ENCODE measurements at regions not wholly inside any gene's neighbourhood (a gene's known extent, or its start where the extent isn't known, plus 50 kb on each side); places are given as distances from the start of the nearest gene placed in this dataset.

DNA sequence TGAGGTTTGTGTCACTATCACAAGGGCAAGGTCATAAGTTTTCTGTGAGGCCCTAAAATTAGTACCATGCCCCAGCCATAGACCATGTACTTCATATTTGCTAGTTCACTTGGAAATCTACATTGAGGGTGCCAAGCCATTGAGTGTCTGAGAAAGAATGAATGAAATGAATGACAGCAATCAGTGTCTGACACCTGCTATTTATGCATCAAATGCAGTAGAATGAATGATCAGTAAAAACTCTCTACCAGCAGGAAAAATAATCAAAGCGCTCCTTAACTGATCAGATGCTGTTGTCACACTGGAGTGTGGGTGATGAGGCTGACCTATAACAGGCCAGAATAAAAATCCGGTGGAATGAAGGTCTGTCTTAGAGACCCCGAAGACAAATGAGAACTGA lies 467.9 kb upstream of the B3GAT1 start:
- no peak for TF ChIP-seq ZNF565 (CRISPR knock-in tag; conservative IDR thresholded peaks at IDR 0.05; ENCODE audit: low read depth)
- TF ChIP-seq ZFP30 (CRISPR knock-in tag; IDR thresholded peaks at IDR 0.05) = no peak
- TF ChIP-seq ZFP3 (CRISPR knock-in tag; IDR thresholded peaks at IDR 0.05) = no peak
- TF ChIP-seq BACH2 (CRISPR knock-in tag; IDR thresholded peaks at IDR 0.05; ENCODE audit: borderline replicate concordance) = no peak
- TF ChIP-seq ZNF70 (CRISPR knock-in tag; IDR thresholded peaks at IDR 0.05) = no peak
- no peak for TF ChIP-seq ARNTL (CRISPR knock-in tag; IDR thresholded peaks at IDR 0.05; ENCODE audit: borderline replicate concordance, low read depth)
- TF ChIP-seq, protein P1, sequence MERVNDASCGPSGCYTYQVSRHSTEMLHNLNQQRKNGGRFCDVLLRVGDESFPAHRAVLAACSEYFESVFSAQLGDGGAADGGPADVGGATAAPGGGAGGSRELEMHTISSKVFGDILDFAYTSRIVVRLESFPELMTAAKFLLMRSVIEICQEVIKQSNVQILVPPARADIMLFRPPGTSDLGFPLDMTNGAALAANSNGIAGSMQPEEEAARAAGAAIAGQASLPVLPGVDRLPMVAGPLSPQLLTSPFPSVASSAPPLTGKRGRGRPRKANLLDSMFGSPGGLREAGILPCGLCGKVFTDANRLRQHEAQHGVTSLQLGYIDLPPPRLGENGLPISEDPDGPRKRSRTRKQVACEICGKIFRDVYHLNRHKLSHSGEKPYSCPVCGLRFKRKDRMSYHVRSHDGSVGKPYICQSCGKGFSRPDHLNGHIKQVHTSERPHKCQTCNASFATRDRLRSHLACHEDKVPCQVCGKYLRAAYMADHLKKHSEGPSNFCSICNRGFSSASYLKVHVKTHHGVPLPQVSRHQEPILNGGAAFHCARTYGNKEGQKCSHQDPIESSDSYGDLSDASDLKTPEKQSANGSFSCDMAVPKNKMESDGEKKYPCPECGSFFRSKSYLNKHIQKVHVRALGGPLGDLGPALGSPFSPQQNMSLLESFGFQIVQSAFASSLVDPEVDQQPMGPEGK (CRISPR knock-in tag; IDR thresholded peaks at IDR 0.05; ENCODE audit: borderline replicate concordance) = no peak
- TF ChIP-seq GLIS3 (CRISPR knock-in tag; IDR thresholded peaks at IDR 0.05) = no peak
- TF ChIP-seq ESRRG (CRISPR knock-in tag; IDR thresholded peaks at IDR 0.05) = no peak
- no peak for TF ChIP-seq CREB5 (CRISPR knock-in tag; IDR thresholded peaks at IDR 0.05; ENCODE audit: low read depth)
- no peak for TF ChIP-seq ZNF8 (CRISPR knock-in tag; IDR thresholded peaks at IDR 0.05)
- TF ChIP-seq PPARA (CRISPR knock-in tag; IDR thresholded peaks at IDR 0.05; ENCODE audit: borderline replicate concordance) = no peak
